Peyer's patch (tissue), 4 donors: ENCODE measurements at regions not wholly inside any gene's neighbourhood (a gene's known extent, or its start where the extent isn't known, plus 50 kb on each side); places are given as distances from the start of the nearest gene placed in this dataset.

Experiments used
- CTCF ChIP-seq, 6 experiments: fragments of 450-650 bp in 4 of 6; fragments of 200-600 bp in 2 of 6; sonication (generic) in 1 of 6; IDR thresholded peaks; one replicate each; pipeline ENCODE4 v1.5.1; 2017 to 2019; ENCODE audit warnings: antibody characterized with exemption in 6 of 6, mild to moderate bottlenecking in 3 of 6, moderate library complexity in 1 of 6
- POLR2A ChIP-seq, 2 donors: fragments of 450-650 bp; IDR thresholded peaks; one replicate each; pipeline ENCODE4 v1.5.1; 2017; ENCODE audit warnings: antibody characterized with exemption in 2 of 2, mild to moderate bottlenecking in 2 of 2, moderate library complexity in 2 of 2

GRCh38 chr3:159032311-159032710 is 230.5 kb downstream of the MFSD1 start:
- TF ChIP-seq POLR2A (IDR thresholded peaks at IDR 0.05), result no peak
- TF ChIP-seq CTCF (IDR thresholded peaks at IDR 0.05), result no peak
